LNCAP (cell line): ENCODE measurements at regions not wholly inside any gene's neighbourhood (a gene's known extent, or its start where the extent isn't known, plus 50 kb on each side); places are given as distances from the start of the nearest gene placed in this dataset.

Source experiments
- CTCF ChIP-seq: fragments of 450-650 bp; IDR thresholded peaks from 2 replicates; pipeline ENCODE4 v1.5.1; 2017; ENCODE audit warnings: mild to moderate bottlenecking

DNA sequence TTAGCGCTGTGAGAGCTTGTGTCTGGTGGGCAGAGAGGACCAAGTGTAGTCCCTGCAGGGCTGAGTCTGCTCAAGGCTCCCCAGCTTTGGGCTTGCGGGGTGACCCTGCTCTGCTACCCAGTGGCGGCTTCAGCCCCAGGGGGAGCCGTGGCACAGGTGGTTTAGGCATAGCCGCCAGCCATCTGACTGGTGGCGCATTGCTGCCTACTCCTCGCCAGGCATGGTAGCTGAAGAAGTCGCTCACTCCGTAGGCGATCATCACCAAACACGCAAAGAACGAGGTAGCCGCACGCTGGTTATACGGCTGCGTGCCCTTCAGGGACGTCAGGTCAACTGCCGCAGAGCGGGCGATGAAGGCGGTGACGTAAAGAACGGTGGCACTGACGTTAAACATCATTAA is 180.7 kb upstream of the DIPK2B start:
- no peak for TF ChIP-seq CTCF

DNA sequence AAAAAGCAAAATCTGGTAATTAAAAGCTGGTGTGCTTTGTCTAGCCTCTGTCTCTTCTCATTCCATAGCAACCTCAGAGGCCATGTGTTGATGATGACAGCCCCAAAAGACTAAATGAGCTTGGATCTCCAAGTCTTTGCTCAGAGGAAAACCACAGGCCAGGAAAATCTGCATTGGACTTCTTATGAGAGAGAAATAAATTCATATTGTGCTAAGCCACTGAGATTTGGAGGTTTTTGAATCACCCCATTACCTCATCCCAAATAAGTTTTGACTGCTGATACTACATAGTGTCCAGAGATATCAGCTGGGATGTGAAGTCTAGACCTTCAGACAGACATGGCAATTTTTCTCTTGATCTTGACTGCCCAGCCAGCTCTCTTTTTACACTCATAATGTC is 178.6 kb upstream of the DIPK2B start:
- no peak for TF ChIP-seq CTCF

GRCh38 chrX:45372151-45372550 is 171.5 kb upstream of the DIPK2B start:
- TF ChIP-seq CTCF = no peak

DNA sequence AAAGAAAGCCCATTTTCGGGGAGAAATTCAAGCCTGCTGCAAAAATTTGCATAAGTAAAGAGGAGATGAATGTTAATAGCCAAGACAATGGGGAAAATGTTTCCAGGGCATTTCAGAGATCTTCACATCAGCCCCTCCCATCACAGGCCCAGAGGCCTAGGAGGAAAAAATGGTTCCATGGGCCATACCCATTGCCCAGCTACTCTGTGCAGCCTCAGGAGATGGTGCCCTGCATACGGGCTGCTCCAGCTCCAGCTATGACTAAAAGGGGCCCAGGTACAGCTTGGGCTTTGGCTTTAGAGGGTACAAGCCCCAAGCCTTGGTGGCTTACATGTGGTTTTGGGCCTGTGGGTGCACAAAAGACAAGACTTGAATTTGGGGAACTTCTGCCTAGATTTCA is 168.0 kb upstream of the DIPK2B start:
- TF ChIP-seq CTCF = no peak

GRCh38 chrX:45363596-45363995 is 162.9 kb upstream of the DIPK2B start:
- no peak for TF ChIP-seq CTCF

GRCh38 chrX:45360571-45360970 is 159.9 kb upstream of the DIPK2B start:
- TF ChIP-seq CTCF = no peak

- TF ChIP-seq CTCF = no peak
Observed at GRCh38 chrX:45358392-45358791, 157.7 kb upstream of the DIPK2B start.

- TF ChIP-seq CTCF = no peak
Observed at GRCh38 chrX:45353456-45353855, 152.8 kb upstream of the DIPK2B start.
